ENCODE measurements at regions not wholly inside any gene's neighbourhood (a gene's known extent, or its start where the extent isn't known, plus 50 kb on each side); places are given as distances from the start of the nearest gene placed in this dataset.
"Not testable (repeated sequence)": the region's sequence is repeated elsewhere in the genome, so short reads cannot be mapped to it uniquely, and the experiment has no call there.

DNA sequence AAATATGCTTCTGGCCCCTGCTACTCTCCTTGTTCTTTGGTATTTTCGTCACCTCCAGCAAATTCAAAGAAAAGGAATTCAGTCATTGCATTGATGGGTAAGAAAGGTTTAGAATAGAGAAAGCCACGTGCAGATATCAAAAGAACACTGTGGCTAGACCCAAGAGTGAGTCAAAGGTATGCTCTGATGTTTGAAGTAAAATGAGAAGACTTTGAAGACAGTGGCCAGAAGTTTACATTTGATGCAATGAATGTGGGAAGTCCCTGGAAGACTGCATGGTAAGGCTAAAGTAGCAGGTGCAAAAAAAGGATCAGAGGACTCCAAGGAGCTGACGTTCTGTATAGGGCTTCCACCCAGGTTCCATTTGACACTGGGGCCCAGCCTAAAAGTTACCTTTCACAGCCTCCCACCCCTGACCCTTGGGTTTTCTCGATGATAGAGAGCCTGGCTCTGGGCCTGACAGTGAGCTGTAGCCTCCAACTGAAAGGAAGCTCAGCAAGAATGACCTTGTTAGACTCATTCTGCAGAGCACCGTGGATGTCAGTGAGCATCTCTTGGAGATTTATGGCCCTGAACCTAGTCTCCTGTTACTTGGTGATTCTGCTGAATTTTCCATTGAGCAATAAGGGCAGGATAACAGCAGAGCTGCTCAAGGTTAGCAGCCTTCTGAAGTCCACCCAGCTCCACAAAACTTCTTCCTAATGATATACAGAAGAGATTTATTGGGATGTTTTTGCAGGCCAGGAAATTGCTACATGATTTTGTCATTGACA is 223.7 kb upstream of the RBBP8 start:
- H3K23ac ChIP-seq (ENCODE audit: low read length) = no peak overlapping the region
- WGBS (ENCODE audit: extremely low coverage, insufficient coverage, low lambda C conversion rate) = no CpG with 5 or more reads among the region's 5 CpGs
- no peak overlapping the region for H2BK15ac ChIP-seq (replicated peaks; ENCODE audit: low read depth)
- no peak overlapping the region for H4K8ac ChIP-seq (ENCODE audit: low read depth, low read length)
- H2BK120ac ChIP-seq (ENCODE audit: low read depth, low read length) = no peak overlapping the region
- no peak overlapping the region for H2BK5ac ChIP-seq (ENCODE audit: low read length)
- H2AK5ac ChIP-seq (ENCODE audit: low read length) = no peak overlapping the region
- no peak overlapping the region for H3K27ac ChIP-seq (ENCODE audit: low read depth, low read length)
- no peak overlapping the region for H3K4me3 ChIP-seq (ENCODE audit: low read length)
- H3K18ac ChIP-seq (ENCODE audit: low read length) = no peak overlapping the region
- no peak overlapping the region for H3K56ac ChIP-seq (ENCODE audit: low read length)
- H4K5ac ChIP-seq (ENCODE audit: low read length) = no peak overlapping the region
- no peak for DNase-seq
- no peak overlapping the region for H3K9ac ChIP-seq (ENCODE audit: low read length)
- no peaks in the 10 kb centered on the region for H3K4me1 ChIP-seq (ENCODE audit: control insufficient read depth, low read depth, low read length)
- H3K79me1 ChIP-seq (ENCODE audit: low read length) = no peaks in the 10 kb centered on the region
- no peaks in the 10 kb centered on the region for H3K27me3 ChIP-seq (ENCODE audit: insufficient read depth, low read length, poor library complexity)
- no peak overlapping the region for H3K4ac ChIP-seq (ENCODE audit: low read depth, low read length)
- no peaks in the 10 kb centered on the region for H3K79me2 ChIP-seq (ENCODE audit: control insufficient read depth, insufficient read depth, low read length)
- no peak overlapping the region for H3K4me2 ChIP-seq (ENCODE audit: low read length)
- no peaks in the 10 kb centered on the region for H3K36me3 ChIP-seq (ENCODE audit: control insufficient read depth, insufficient read depth, low read length)

DNA sequence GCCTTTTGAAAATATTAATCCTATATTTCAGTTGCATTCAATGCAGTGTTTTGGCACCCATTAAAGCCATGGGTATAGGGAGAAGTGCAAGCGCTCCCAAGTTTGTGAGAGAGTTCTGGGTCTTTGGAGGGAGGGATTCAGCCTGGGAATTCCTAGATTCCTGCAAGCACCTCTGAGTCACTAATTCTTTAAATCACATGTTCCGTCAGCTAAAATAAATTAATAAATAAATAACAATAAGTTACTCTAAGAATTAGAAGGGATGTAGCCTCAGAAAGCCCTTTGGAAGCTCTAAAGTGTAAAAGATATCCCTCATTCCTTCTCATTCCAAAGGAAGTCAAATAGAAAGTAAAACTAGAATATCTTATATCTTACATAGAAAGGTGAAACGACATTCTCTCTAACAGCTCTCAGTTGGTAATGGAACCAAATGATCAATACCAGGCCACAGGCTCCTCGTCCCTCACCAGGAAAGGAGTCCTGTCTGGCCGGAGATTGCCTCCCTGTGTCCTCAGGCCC is 222.4 kb upstream of the RBBP8 start:
- no peak overlapping the region for H2BK5ac ChIP-seq (ENCODE audit: low read length)
- no peak for DNase-seq
- H3K4me1 ChIP-seq (ENCODE audit: control insufficient read depth, low read depth, low read length) = no peaks in the 10 kb centered on the region
- H3K4ac ChIP-seq (ENCODE audit: low read depth, low read length) = no peak overlapping the region
- WGBS (ENCODE audit: extremely low coverage, insufficient coverage, low lambda C conversion rate) = no CpG with 5 or more reads among the region's 5 CpGs
- H3K27me3 ChIP-seq (ENCODE audit: insufficient read depth, low read length, poor library complexity) = no peaks in the 10 kb centered on the region
- H3K4me3 ChIP-seq (ENCODE audit: low read length) = no peak overlapping the region
- H3K27ac ChIP-seq (ENCODE audit: low read depth, low read length) = no peak overlapping the region
- no peaks in the 10 kb centered on the region for H3K36me3 ChIP-seq (ENCODE audit: control insufficient read depth, insufficient read depth, low read length)
- H2BK120ac ChIP-seq (ENCODE audit: low read depth, low read length) = no peak overlapping the region
- no peaks in the 10 kb centered on the region for H3K79me2 ChIP-seq (ENCODE audit: control insufficient read depth, insufficient read depth, low read length)
- no peak overlapping the region for H3K18ac ChIP-seq (ENCODE audit: low read length)
- no peak overlapping the region for H3K4me2 ChIP-seq (ENCODE audit: low read length)
- no peak overlapping the region for H4K8ac ChIP-seq (ENCODE audit: low read depth, low read length)
- H3K79me1 ChIP-seq (ENCODE audit: low read length) = no peaks in the 10 kb centered on the region
- peak overlapping the region; percentile 49 for H3K56ac ChIP-seq (ENCODE audit: low read length)
- H2AK5ac ChIP-seq (ENCODE audit: low read length) = no peak overlapping the region
- no peak overlapping the region for H2BK15ac ChIP-seq (replicated peaks; ENCODE audit: low read depth)
- H3K9ac ChIP-seq (ENCODE audit: low read length) = no peak overlapping the region
- no peak overlapping the region for H3K23ac ChIP-seq (ENCODE audit: low read length)
- no peak overlapping the region for H4K5ac ChIP-seq (ENCODE audit: low read length)

- H3K36me3 ChIP-seq (ENCODE audit: control insufficient read depth, insufficient read depth, low read length) = no peaks in the 10 kb centered on the region
- no peak overlapping the region for H3K9ac ChIP-seq (ENCODE audit: low read length)
- H2BK120ac ChIP-seq (ENCODE audit: low read depth, low read length) = no peak overlapping the region
- H2AK5ac ChIP-seq (ENCODE audit: low read length) = no peak overlapping the region
- H4K8ac ChIP-seq (ENCODE audit: low read depth, low read length) = no peak overlapping the region
- H3K56ac ChIP-seq (ENCODE audit: low read length) = peak overlapping the region; percentile 49
- H3K27ac ChIP-seq (ENCODE audit: low read depth, low read length) = no peak overlapping the region
- peak; percentile 30 for DNase-seq
- H3K79me2 ChIP-seq (ENCODE audit: control insufficient read depth, insufficient read depth, low read length) = no peaks in the 10 kb centered on the region
- no peak overlapping the region for H3K4me2 ChIP-seq (ENCODE audit: low read length)
- H3K23ac ChIP-seq (ENCODE audit: low read length) = no peak overlapping the region
- no peak overlapping the region for H4K5ac ChIP-seq (ENCODE audit: low read length)
- WGBS (ENCODE audit: extremely low coverage, insufficient coverage, low lambda C conversion rate) = no CpG with 5 or more reads among the region's 7 CpGs
- no peaks in the 10 kb centered on the region for H3K79me1 ChIP-seq (ENCODE audit: low read length)
- no peak overlapping the region for H3K18ac ChIP-seq (ENCODE audit: low read length)
- H2BK5ac ChIP-seq (ENCODE audit: low read length) = no peak overlapping the region
- H3K4me3 ChIP-seq (ENCODE audit: low read length) = no peak overlapping the region
- H2BK15ac ChIP-seq (replicated peaks; ENCODE audit: low read depth) = no peak overlapping the region
- H3K27me3 ChIP-seq (ENCODE audit: insufficient read depth, low read length, poor library complexity) = no peaks in the 10 kb centered on the region
- H3K4me1 ChIP-seq (ENCODE audit: control insufficient read depth, low read depth, low read length) = no peaks in the 10 kb centered on the region
- H3K4ac ChIP-seq (ENCODE audit: low read depth, low read length) = no peak overlapping the region
These were observed 221.9 kb upstream of the RBBP8 start for GRCh38 chr18:22711192-22711685.

- H3K4ac ChIP-seq (ENCODE audit: low read depth, low read length) = no peak overlapping the region
- H3K27me3 ChIP-seq (ENCODE audit: insufficient read depth, low read length, poor library complexity) = no peaks in the 10 kb centered on the region
- no peak overlapping the region for H3K9ac ChIP-seq (ENCODE audit: low read length)
- no peak overlapping the region for H3K18ac ChIP-seq (ENCODE audit: low read length)
- no peak overlapping the region for H2BK15ac ChIP-seq (replicated peaks; ENCODE audit: low read depth)
- no peak overlapping the region for H4K5ac ChIP-seq (ENCODE audit: low read length)
- no peaks in the 10 kb centered on the region for H3K79me1 ChIP-seq (ENCODE audit: low read length)
- H3K27ac ChIP-seq (ENCODE audit: low read depth, low read length) = no peak overlapping the region
- H3K4me2 ChIP-seq (ENCODE audit: low read length) = no peak overlapping the region
- H3K79me2 ChIP-seq (ENCODE audit: control insufficient read depth, insufficient read depth, low read length) = no peaks in the 10 kb centered on the region
- WGBS (ENCODE audit: extremely low coverage, insufficient coverage, low lambda C conversion rate) = no CpG with 5 or more reads among the region's 1 CpG
- H2BK5ac ChIP-seq (ENCODE audit: low read length) = no peak overlapping the region
- no peak overlapping the region for H3K23ac ChIP-seq (ENCODE audit: low read length)
- no peak for DNase-seq
- no peak overlapping the region for H4K8ac ChIP-seq (ENCODE audit: low read depth, low read length)
- no peak overlapping the region for H3K56ac ChIP-seq (ENCODE audit: low read length)
- H3K4me3 ChIP-seq (ENCODE audit: low read length) = no peak overlapping the region
- no peak overlapping the region for H2BK120ac ChIP-seq (ENCODE audit: low read depth, low read length)
- no peaks in the 10 kb centered on the region for H3K36me3 ChIP-seq (ENCODE audit: control insufficient read depth, insufficient read depth, low read length)
- no peaks in the 10 kb centered on the region for H3K4me1 ChIP-seq (ENCODE audit: control insufficient read depth, low read depth, low read length)
- H2AK5ac ChIP-seq (ENCODE audit: low read length) = no peak overlapping the region
These were observed 219.6 kb upstream of the RBBP8 start for GRCh38 chr18:22713511-22713910.

GRCh38 chr18:22717536-22717935 is 215.6 kb upstream of the RBBP8 start:
- not testable (repeated sequence) for H3K9ac ChIP-seq (ENCODE audit: low read length); H3K4ac ChIP-seq (ENCODE audit: low read depth, low read length); H3K4me3 ChIP-seq (ENCODE audit: low read length); H3K4me1 ChIP-seq (ENCODE audit: control insufficient read depth, low read depth, low read length); H3K27me3 ChIP-seq (ENCODE audit: insufficient read depth, low read length, poor library complexity); H3K4me2 ChIP-seq (ENCODE audit: low read length); H2BK5ac ChIP-seq (ENCODE audit: low read length); H3K79me2 ChIP-seq (ENCODE audit: control insufficient read depth, insufficient read depth, low read length); H3K79me1 ChIP-seq (ENCODE audit: low read length); DNase-seq; H3K23ac ChIP-seq (ENCODE audit: low read length); H2AK5ac ChIP-seq (ENCODE audit: low read length); H3K36me3 ChIP-seq (ENCODE audit: control insufficient read depth, insufficient read depth, low read length); H3K56ac ChIP-seq (ENCODE audit: low read length); H2BK15ac ChIP-seq (replicated peaks; ENCODE audit: low read depth); H4K8ac ChIP-seq (ENCODE audit: low read depth, low read length); H3K27ac ChIP-seq (ENCODE audit: low read depth, low read length); H2BK120ac ChIP-seq (ENCODE audit: low read depth, low read length); H4K5ac ChIP-seq (ENCODE audit: low read length); H3K18ac ChIP-seq (ENCODE audit: low read length)
- no CpG with 5 or more reads among the region's 7 CpGs for WGBS (ENCODE audit: extremely low coverage, insufficient coverage, low lambda C conversion rate)

Data from mesendoderm (in vitro differentiated cells).